ENCODE measurements at regions not wholly inside any gene's neighbourhood (a gene's known extent, or its start where the extent isn't known, plus 50 kb on each side); places are given as distances from the start of the nearest gene placed in this dataset.

- in situ Hi-C loops (cut with MboI) (no loop called here), intact Hi-C loops (cut with micrococcal nuclease; ENCODE audit: unreplicated experiment) (no loop called here)
- Histone ChIP-seq H3K9ac (ENCODE audit: control insufficient read depth, insufficient read depth, low read length) (no peak overlapping the region), H3K9me3 (replicated peaks; ENCODE audit: control insufficient read depth, insufficient read depth, low read length) (no peaks in the 10 kb centered on the region), H3K36me3 (ENCODE audit: control insufficient read depth in 2 of 2, insufficient read depth in 2 of 2, low read length in 1 of 2) (no peaks in the 10 kb centered on the region), H2AFZ (ENCODE audit: control insufficient read depth, low read depth, low read length) (no peak overlapping the region), H3K4me3 (no peak overlapping the region), H3K4me2 (ENCODE audit: control insufficient read depth, insufficient read depth) (no peak overlapping the region), H3K27ac (ENCODE audit: control insufficient read depth, insufficient read depth) (no peak overlapping the region), H4K20me1 (ENCODE audit: control insufficient read depth, insufficient read depth) (no peaks in the 10 kb centered on the region), H3K79me2 (ENCODE audit: control insufficient read depth, insufficient read depth, low read length) (no peaks in the 10 kb centered on the region), H3K4me1 (ENCODE audit: control insufficient read depth, insufficient read depth, low read length) (no peaks in the 10 kb centered on the region), H3K27me3 (replicated peaks in 1 of 2; ENCODE audit: control insufficient read depth in 2 of 2, insufficient read depth in 2 of 2, low read length in 1 of 2) (no peaks in the 10 kb centered on the region; a peak in 1 of 4 replicates)
- ChIA-PET RAD21 (ENCODE audit: unreplicated experiment) (no interaction called here), POLR2A (no interaction called here), CTCF (no interaction called here), SMC1A (ENCODE audit: uncharacterized antibody, unreplicated experiment) (interaction anchor here (0.8 kb wide), 1 partner anchor 260 kb away, joined by 3 read pairs; no protein-coding TSS in a partner anchor)
- TF ChIP-seq JUNB (IDR thresholded peaks at IDR 0.05) (no peak), CHD4 (IDR thresholded peaks at IDR 0.05) (no peak), MAX (IDR thresholded peaks at IDR 0.05; ENCODE audit: low read depth, low read length) (no peak), SREBF1 (IDR thresholded peaks at IDR 0.05; ENCODE audit: low read length) (no peak), MTA2 (IDR thresholded peaks at IDR 0.05; ENCODE audit: low read depth) (no peak), CBX3 (IDR thresholded peaks at IDR 0.05; ENCODE audit: borderline replicate concordance, low read depth) (no peak), YY1 (IDR thresholded peaks at IDR 0.05; ENCODE audit: low read depth, low read length) (no peak), NRF1 (conservative IDR thresholded peaks at IDR 0.05; ENCODE audit: low read depth, low read length) (no peak), SRF (IDR thresholded peaks at IDR 0.05; ENCODE audit: low read depth in 2 of 2, low read length in 2 of 2) (no peak)
- no peak for DNase-seq (ENCODE audit: low read depth, low spot score)
- BruUV-seq (replicated peaks): no TSS peak
- ATAC-seq: no peak
- no peak for FAIRE-seq
- 95% methylated on average over 1 of the region's 1 CpG for WGBS (ENCODE audit: insufficient coverage, insufficient replicate concordance, low lambda C conversion rate, missing lambda C conversion rate)
These were observed 443.8 kb downstream of the GATA3 start for GRCh38 chr10:8498290-8498689.

GRCh38 chr10:8498881-8499280, 444.4 kb downstream of the GATA3 start:
- H3K27me3 ChIP-seq (replicated peaks in 1 of 2; ENCODE audit: control insufficient read depth in 2 of 2, insufficient read depth in 2 of 2, low read length in 1 of 2): no peaks in the 10 kb centered on the region; a peak in 1 of 4 replicates
- ChIA-PET SMC1A (ENCODE audit: uncharacterized antibody, unreplicated experiment) (interaction anchor here (0.8 kb wide), 1 partner anchor 259 kb away, joined by 3 read pairs; no protein-coding TSS in a partner anchor), POLR2A (no interaction called here), RAD21 (ENCODE audit: unreplicated experiment) (interaction anchor here (0.6 kb wide), 1 partner anchor 31 kb away, joined by 3 read pairs; no protein-coding TSS in a partner anchor), CTCF (no interaction called here)
- H3K4me3 ChIP-seq: no peak overlapping the region
- BruUV-seq (replicated peaks): no TSS peak
- no peaks in the 10 kb centered on the region for H3K36me3 ChIP-seq (ENCODE audit: control insufficient read depth in 2 of 2, insufficient read depth in 2 of 2, low read length in 1 of 2)
- WGBS (ENCODE audit: insufficient coverage, insufficient replicate concordance, low lambda C conversion rate, missing lambda C conversion rate): 23% methylated on average over 4 of the region's 4 CpGs
- ATAC-seq (no peak), FAIRE-seq (no peak), DNase-seq (ENCODE audit: low read depth, low spot score) (no peak)
- H3K9ac ChIP-seq (ENCODE audit: control insufficient read depth, insufficient read depth, low read length): no peak overlapping the region
- no peaks in the 10 kb centered on the region for H3K4me1 ChIP-seq (ENCODE audit: control insufficient read depth, insufficient read depth, low read length)
- no peaks in the 10 kb centered on the region for H4K20me1 ChIP-seq (ENCODE audit: control insufficient read depth, insufficient read depth)
- no peaks in the 10 kb centered on the region for H3K9me3 ChIP-seq (replicated peaks; ENCODE audit: control insufficient read depth, insufficient read depth, low read length)
- H2AFZ ChIP-seq (ENCODE audit: control insufficient read depth, low read depth, low read length): no peak overlapping the region
- H3K27ac ChIP-seq (ENCODE audit: control insufficient read depth, insufficient read depth): no peak overlapping the region
- no peak overlapping the region for H3K4me2 ChIP-seq (ENCODE audit: control insufficient read depth, insufficient read depth)
- no peaks in the 10 kb centered on the region for H3K79me2 ChIP-seq (ENCODE audit: control insufficient read depth, insufficient read depth, low read length)
- in situ Hi-C loops (cut with MboI): no loop called here
- intact Hi-C loops (cut with micrococcal nuclease; ENCODE audit: unreplicated experiment): no loop called here
- TF ChIP-seq BRCA1 (IDR thresholded peaks at IDR 0.05; ENCODE audit: low read depth, low read length): no peak
- no peak for TF ChIP-seq BCL3 (IDR thresholded peaks at IDR 0.05; ENCODE audit: borderline replicate concordance, insufficient read depth, low read depth, low read length, poor library complexity, severe bottlenecking)
- TF ChIP-seq GABPA (IDR thresholded peaks at IDR 0.05; ENCODE audit: low read depth): no peak
- no peak for TF ChIP-seq SKIL (IDR thresholded peaks at IDR 0.05; ENCODE audit: low read depth, poor library complexity, severe bottlenecking)
- TF ChIP-seq ATF3 (IDR thresholded peaks at IDR 0.05; ENCODE audit: borderline replicate concordance, extremely low read depth, low read depth, low read length): no peak
- no peak for TF ChIP-seq CHD2 (IDR thresholded peaks at IDR 0.05; ENCODE audit: borderline replicate concordance, low read depth, low read length)
